ENCODE measurements at regions not wholly inside any gene's neighbourhood (a gene's known extent, or its start where the extent isn't known, plus 50 kb on each side); places are given as distances from the start of the nearest gene placed in this dataset.

DNA sequence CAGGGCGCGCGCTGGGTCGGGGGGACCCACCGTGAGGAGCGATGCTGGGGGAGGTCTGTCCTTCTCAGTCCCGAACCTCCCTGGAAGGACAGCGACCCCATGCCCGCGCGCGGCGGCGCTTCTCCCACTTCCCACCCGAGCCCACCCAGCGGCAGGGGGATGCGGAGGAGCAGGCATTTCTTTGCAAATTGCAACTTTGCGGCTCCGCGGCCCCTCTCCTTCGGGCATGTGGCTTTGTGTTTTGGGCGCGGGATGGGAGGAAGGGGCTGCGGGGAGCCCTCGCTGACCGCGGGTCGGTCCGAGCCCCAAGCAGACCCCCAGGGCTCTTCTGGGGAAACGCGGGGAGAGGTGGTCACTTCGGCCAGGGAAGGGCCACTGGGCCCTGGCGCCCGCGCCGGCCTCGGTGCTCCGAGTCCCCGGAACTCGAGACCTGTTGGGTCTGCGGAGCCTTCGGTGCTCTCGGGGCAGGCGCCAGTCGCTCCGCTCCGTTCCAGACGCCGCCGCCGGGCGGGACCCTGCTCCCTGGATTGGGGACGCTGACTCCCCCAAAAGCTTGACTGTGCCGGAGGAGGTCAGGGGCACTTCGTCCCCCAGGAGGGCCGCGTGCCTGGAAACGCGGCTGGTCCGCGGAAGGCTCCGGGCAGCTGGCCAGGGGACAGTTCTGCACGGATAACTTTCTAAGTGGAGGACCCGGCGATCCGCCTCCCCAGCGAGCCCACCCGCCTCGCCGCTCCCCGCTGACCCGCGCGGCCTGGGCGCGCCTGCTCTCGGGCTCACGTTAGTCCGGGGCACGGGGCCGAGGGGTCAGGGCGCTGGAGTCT, 164.2 kb upstream of the DPP6 start:
- TF ChIP-seq, protein P1, sequence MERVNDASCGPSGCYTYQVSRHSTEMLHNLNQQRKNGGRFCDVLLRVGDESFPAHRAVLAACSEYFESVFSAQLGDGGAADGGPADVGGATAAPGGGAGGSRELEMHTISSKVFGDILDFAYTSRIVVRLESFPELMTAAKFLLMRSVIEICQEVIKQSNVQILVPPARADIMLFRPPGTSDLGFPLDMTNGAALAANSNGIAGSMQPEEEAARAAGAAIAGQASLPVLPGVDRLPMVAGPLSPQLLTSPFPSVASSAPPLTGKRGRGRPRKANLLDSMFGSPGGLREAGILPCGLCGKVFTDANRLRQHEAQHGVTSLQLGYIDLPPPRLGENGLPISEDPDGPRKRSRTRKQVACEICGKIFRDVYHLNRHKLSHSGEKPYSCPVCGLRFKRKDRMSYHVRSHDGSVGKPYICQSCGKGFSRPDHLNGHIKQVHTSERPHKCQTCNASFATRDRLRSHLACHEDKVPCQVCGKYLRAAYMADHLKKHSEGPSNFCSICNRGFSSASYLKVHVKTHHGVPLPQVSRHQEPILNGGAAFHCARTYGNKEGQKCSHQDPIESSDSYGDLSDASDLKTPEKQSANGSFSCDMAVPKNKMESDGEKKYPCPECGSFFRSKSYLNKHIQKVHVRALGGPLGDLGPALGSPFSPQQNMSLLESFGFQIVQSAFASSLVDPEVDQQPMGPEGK (CRISPR knock-in tag; IDR thresholded peaks at IDR 0.05; ENCODE audit: borderline replicate concordance) = no peak
- TF ChIP-seq TOX (CRISPR knock-in tag; IDR thresholded peaks at IDR 0.05; ENCODE audit: borderline replicate concordance) = no peak
- no peak for TF ChIP-seq TSHZ2 (CRISPR knock-in tag; IDR thresholded peaks at IDR 0.05)
- TF ChIP-seq SNAI2 (CRISPR knock-in tag; IDR thresholded peaks at IDR 0.05) = no peak
- no peak for TF ChIP-seq OSR1 (CRISPR knock-in tag; IDR thresholded peaks at IDR 0.05)
- no peak for TF ChIP-seq ARNTL (CRISPR knock-in tag; IDR thresholded peaks at IDR 0.05; ENCODE audit: borderline replicate concordance, low read depth)

Data from SK-N-SH treated with all-trans-retinoic acid at 6 μM for 48 hours (cell line).